ENCODE measurements at regions not wholly inside any gene's neighbourhood (a gene's known extent, or its start where the extent isn't known, plus 50 kb on each side); places are given as distances from the start of the nearest gene placed in this dataset.
"Not testable (repeated sequence)": the region's sequence is repeated elsewhere in the genome, so short reads cannot be mapped to it uniquely, and the experiment has no call there.

- DNase-seq (ENCODE audit: low spot score), result no peak
- no peak overlapping the region for H3K27ac Mint-ChIP-seq
- no peaks in the 10 kb centered on the region for H3K4me1 Mint-ChIP-seq (ENCODE audit: low read depth)
- intact Hi-C loops (cut with micrococcal nuclease), result no loop called here
- H3K27me3 Mint-ChIP-seq (ENCODE audit: low read depth), result no peaks in the 10 kb centered on the region
- H3K9me3 Mint-ChIP-seq, result no peaks in the 10 kb centered on the region
- H3K4me3 Mint-ChIP-seq (ENCODE audit: low read depth), result no peak overlapping the region
- H3K36me3 Mint-ChIP-seq (ENCODE audit: low read depth), result no peaks in the 10 kb centered on the region
Observed at GRCh38 chr1:98121646-98122045, 200.8 kb upstream of the DPYD start.

- Mint-ChIP-seq H3K4me3 (ENCODE audit: low read depth) (no peak overlapping the region), H3K4me1 (ENCODE audit: low read depth) (no peaks in the 10 kb centered on the region), H3K9me3 (no peaks in the 10 kb centered on the region), H3K36me3 (ENCODE audit: low read depth) (no peaks in the 10 kb centered on the region), H3K27ac (no peak overlapping the region), H3K27me3 (ENCODE audit: low read depth) (no peaks in the 10 kb centered on the region)
- no peak for DNase-seq (ENCODE audit: low spot score)
- intact Hi-C loops (cut with micrococcal nuclease), result no loop called here
Observed at GRCh38 chr1:98119796-98120195, 199.0 kb upstream of the DPYD start.

- intact Hi-C loops (cut with micrococcal nuclease), result no loop called here
- H3K27ac Mint-ChIP-seq, result no peak overlapping the region
- H3K36me3 Mint-ChIP-seq (ENCODE audit: low read depth), result no peaks in the 10 kb centered on the region
- H3K9me3 Mint-ChIP-seq, result no peaks in the 10 kb centered on the region
- H3K27me3 Mint-ChIP-seq (ENCODE audit: low read depth), result no peaks in the 10 kb centered on the region
- no peak for DNase-seq (ENCODE audit: low spot score)
- no peak overlapping the region for H3K4me3 Mint-ChIP-seq (ENCODE audit: low read depth)
- no peaks in the 10 kb centered on the region for H3K4me1 Mint-ChIP-seq (ENCODE audit: low read depth)
Observed at GRCh38 chr1:98113811-98114210, 193.0 kb upstream of the DPYD start.

GRCh38 chr1:98112626-98113025, 191.8 kb upstream of the DPYD start:
- intact Hi-C loops (cut with micrococcal nuclease), result no loop called here
- H3K27me3 Mint-ChIP-seq (ENCODE audit: low read depth), result no peaks in the 10 kb centered on the region

GRCh38 chr1:98110674-98111073, 189.8 kb upstream of the DPYD start:
- no peaks in the 10 kb centered on the region for H3K4me1 Mint-ChIP-seq (ENCODE audit: low read depth)
- no peaks in the 10 kb centered on the region for H3K27me3 Mint-ChIP-seq (ENCODE audit: low read depth)
- no peak overlapping the region for H3K4me3 Mint-ChIP-seq (ENCODE audit: low read depth)
- DNase-seq (ENCODE audit: low spot score), result no peak
- peaks cover 25% of the 10 kb centered on the region for H3K9me3 Mint-ChIP-seq
- no peak overlapping the region for H3K27ac Mint-ChIP-seq
- no peaks in the 10 kb centered on the region for H3K36me3 Mint-ChIP-seq (ENCODE audit: low read depth)
- intact Hi-C loops (cut with micrococcal nuclease), result no loop called here

More at GRCh38 chr1:98112626-98113025, 191.8 kb upstream of the DPYD start:
- Mint-ChIP-seq H3K4me3 (ENCODE audit: low read depth) (no peak overlapping the region), H3K9me3 (peaks cover 9% of the 10 kb centered on the region), H3K27ac (no peak overlapping the region), H3K4me1 (ENCODE audit: low read depth) (no peaks in the 10 kb centered on the region), H3K36me3 (ENCODE audit: low read depth) (no peaks in the 10 kb centered on the region)
- no peak for DNase-seq (ENCODE audit: low spot score)

- H3K36me3 Mint-ChIP-seq (ENCODE audit: low read depth); intact Hi-C loops (cut with micrococcal nuclease); H3K4me1 Mint-ChIP-seq (ENCODE audit: low read depth); H3K27me3 Mint-ChIP-seq (ENCODE audit: low read depth); H3K4me3 Mint-ChIP-seq (ENCODE audit: low read depth); H3K27ac Mint-ChIP-seq; DNase-seq (ENCODE audit: low spot score): not testable (repeated sequence)
- H3K9me3 Mint-ChIP-seq, result peaks cover 25% of the 10 kb centered on the region
Observed at GRCh38 chr1:98108378-98108777, 187.5 kb upstream of the DPYD start.

GRCh38 chr1:98107256-98107655, 186.4 kb upstream of the DPYD start:
- Mint-ChIP-seq H3K27ac (no peak overlapping the region), H3K4me3 (ENCODE audit: low read depth) (no peak overlapping the region), H3K27me3 (ENCODE audit: low read depth) (no peaks in the 10 kb centered on the region), H3K4me1 (ENCODE audit: low read depth) (no peaks in the 10 kb centered on the region), H3K9me3 (peaks cover 25% of the 10 kb centered on the region), H3K36me3 (ENCODE audit: low read depth) (no peaks in the 10 kb centered on the region)
- DNase-seq (ENCODE audit: low spot score), result no peak
- intact Hi-C loops (cut with micrococcal nuclease), result no loop called here

- DNase-seq (ENCODE audit: low spot score), result no peak
Observed at GRCh38 chr1:98104289-98104688, 183.5 kb upstream of the DPYD start.

GRCh38 chr1:98103617-98104285, 182.9 kb upstream of the DPYD start:
- Mint-ChIP-seq H3K4me3 (ENCODE audit: low read depth) (no peak overlapping the region), H3K36me3 (ENCODE audit: low read depth) (no peaks in the 10 kb centered on the region), H3K27ac (no peak overlapping the region), H3K9me3 (peaks cover 25% of the 10 kb centered on the region), H3K4me1 (ENCODE audit: low read depth) (no peaks in the 10 kb centered on the region), H3K27me3 (ENCODE audit: low read depth) (no peaks in the 10 kb centered on the region)
- intact Hi-C loops (cut with micrococcal nuclease), result no loop called here
- no peak for DNase-seq (ENCODE audit: low spot score)

More at GRCh38 chr1:98104289-98104688, 183.5 kb upstream of the DPYD start:
- H3K9me3 Mint-ChIP-seq, result peaks cover 25% of the 10 kb centered on the region
- H3K27me3 Mint-ChIP-seq (ENCODE audit: low read depth), result no peaks in the 10 kb centered on the region
- intact Hi-C loops (cut with micrococcal nuclease), result no loop called here
- no peaks in the 10 kb centered on the region for H3K36me3 Mint-ChIP-seq (ENCODE audit: low read depth)
- H3K4me1 Mint-ChIP-seq (ENCODE audit: low read depth), result no peaks in the 10 kb centered on the region
- no peak overlapping the region for H3K27ac Mint-ChIP-seq
- H3K4me3 Mint-ChIP-seq (ENCODE audit: low read depth), result no peak overlapping the region

GRCh38 chr1:98102345-98103030, 181.7 kb upstream of the DPYD start:
- Mint-ChIP-seq H3K27me3 (ENCODE audit: low read depth) (no peaks in the 10 kb centered on the region), H3K9me3 (peaks cover 15% of the 10 kb centered on the region), H3K27ac (no peak overlapping the region), H3K4me3 (ENCODE audit: low read depth) (no peak overlapping the region), H3K36me3 (ENCODE audit: low read depth) (no peaks in the 10 kb centered on the region), H3K4me1 (ENCODE audit: low read depth) (no peaks in the 10 kb centered on the region)
- intact Hi-C loops (cut with micrococcal nuclease), result no loop called here
- DNase-seq (ENCODE audit: low spot score), result no peak

GRCh38 chr1:98101364-98101763, 180.5 kb upstream of the DPYD start:
- H3K9me3 Mint-ChIP-seq, result peaks cover 5% of the 10 kb centered on the region
- no peaks in the 10 kb centered on the region for H3K27me3 Mint-ChIP-seq (ENCODE audit: low read depth)
- H3K4me3 Mint-ChIP-seq (ENCODE audit: low read depth), result no peak overlapping the region
- no peaks in the 10 kb centered on the region for H3K36me3 Mint-ChIP-seq (ENCODE audit: low read depth)
- no peak for DNase-seq (ENCODE audit: low spot score)
- intact Hi-C loops (cut with micrococcal nuclease), result no loop called here
- no peak overlapping the region for H3K27ac Mint-ChIP-seq
- no peaks in the 10 kb centered on the region for H3K4me1 Mint-ChIP-seq (ENCODE audit: low read depth)

- Mint-ChIP-seq H3K27ac (no peak overlapping the region), H3K4me3 (ENCODE audit: low read depth) (no peak overlapping the region), H3K9me3 (no peaks in the 10 kb centered on the region), H3K27me3 (ENCODE audit: low read depth) (no peaks in the 10 kb centered on the region), H3K36me3 (ENCODE audit: low read depth) (no peaks in the 10 kb centered on the region), H3K4me1 (ENCODE audit: low read depth) (no peaks in the 10 kb centered on the region)
- intact Hi-C loops (cut with micrococcal nuclease), result no loop called here
- no peak for DNase-seq (ENCODE audit: low spot score)
Observed at GRCh38 chr1:98099501-98099900, 178.7 kb upstream of the DPYD start.

- Mint-ChIP-seq H3K9me3 (no peaks in the 10 kb centered on the region), H3K4me3 (ENCODE audit: low read depth) (no peak overlapping the region), H3K4me1 (ENCODE audit: low read depth) (no peaks in the 10 kb centered on the region), H3K36me3 (ENCODE audit: low read depth) (no peaks in the 10 kb centered on the region), H3K27me3 (ENCODE audit: low read depth) (no peaks in the 10 kb centered on the region), H3K27ac (no peak overlapping the region)
- DNase-seq (ENCODE audit: low spot score), result no peak
- intact Hi-C loops (cut with micrococcal nuclease), result no loop called here
Observed at GRCh38 chr1:98098473-98098872, 177.6 kb upstream of the DPYD start.

Data from activated T-helper 2 cell treated with anti-CD3 and anti-CD28 coated beads, Interferon-gamma antibody, Interleukin-2, Interleukin-4, amounts not matched to agents 10 μg/mL and 5 μg/mL and 100 μg/mL, durations not matched to agents 14 hours and 24 hours and 36 hours (primary cell).